GM12872 (cell line): ENCODE measurements at regions not wholly inside any gene's neighbourhood (a gene's known extent, or its start where the extent isn't known, plus 50 kb on each side); places are given as distances from the start of the nearest gene placed in this dataset.

Experiments used
- TF ChIP-seq, protein P1 (sequence below): IDR thresholded peaks from 3 replicates; pipeline ENCODE4 v1.5.1; 2011; ENCODE audit warnings: low read depth, mild to moderate bottlenecking, low read length, moderate library complexity; ENCODE audit not compliant: insufficient read depth

DNA sequence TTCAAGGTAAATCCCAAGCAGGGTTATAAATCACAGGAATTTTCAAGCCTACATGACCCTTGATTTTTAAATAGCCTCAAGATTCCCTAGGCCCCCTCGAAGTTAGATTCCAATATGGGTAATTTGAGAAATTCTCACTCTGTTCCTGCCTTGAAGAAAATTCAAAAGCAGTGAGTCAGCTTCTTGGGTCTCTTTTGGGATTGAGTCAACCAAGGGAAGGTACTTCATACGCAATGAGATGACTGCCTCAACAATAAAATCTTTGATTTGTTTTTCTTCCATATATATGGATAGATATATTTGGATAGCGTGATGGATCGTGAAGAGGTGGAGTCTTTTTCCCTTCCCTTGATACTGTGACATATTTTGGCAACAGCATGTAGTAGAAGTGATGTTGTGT lies 180.4 kb upstream of the ATP2B1 start:
- TF ChIP-seq, protein P1, sequence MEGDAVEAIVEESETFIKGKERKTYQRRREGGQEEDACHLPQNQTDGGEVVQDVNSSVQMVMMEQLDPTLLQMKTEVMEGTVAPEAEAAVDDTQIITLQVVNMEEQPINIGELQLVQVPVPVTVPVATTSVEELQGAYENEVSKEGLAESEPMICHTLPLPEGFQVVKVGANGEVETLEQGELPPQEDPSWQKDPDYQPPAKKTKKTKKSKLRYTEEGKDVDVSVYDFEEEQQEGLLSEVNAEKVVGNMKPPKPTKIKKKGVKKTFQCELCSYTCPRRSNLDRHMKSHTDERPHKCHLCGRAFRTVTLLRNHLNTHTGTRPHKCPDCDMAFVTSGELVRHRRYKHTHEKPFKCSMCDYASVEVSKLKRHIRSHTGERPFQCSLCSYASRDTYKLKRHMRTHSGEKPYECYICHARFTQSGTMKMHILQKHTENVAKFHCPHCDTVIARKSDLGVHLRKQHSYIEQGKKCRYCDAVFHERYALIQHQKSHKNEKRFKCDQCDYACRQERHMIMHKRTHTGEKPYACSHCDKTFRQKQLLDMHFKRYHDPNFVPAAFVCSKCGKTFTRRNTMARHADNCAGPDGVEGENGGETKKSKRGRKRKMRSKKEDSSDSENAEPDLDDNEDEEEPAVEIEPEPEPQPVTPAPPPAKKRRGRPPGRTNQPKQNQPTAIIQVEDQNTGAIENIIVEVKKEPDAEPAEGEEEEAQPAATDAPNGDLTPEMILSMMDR, result no peak

DNA sequence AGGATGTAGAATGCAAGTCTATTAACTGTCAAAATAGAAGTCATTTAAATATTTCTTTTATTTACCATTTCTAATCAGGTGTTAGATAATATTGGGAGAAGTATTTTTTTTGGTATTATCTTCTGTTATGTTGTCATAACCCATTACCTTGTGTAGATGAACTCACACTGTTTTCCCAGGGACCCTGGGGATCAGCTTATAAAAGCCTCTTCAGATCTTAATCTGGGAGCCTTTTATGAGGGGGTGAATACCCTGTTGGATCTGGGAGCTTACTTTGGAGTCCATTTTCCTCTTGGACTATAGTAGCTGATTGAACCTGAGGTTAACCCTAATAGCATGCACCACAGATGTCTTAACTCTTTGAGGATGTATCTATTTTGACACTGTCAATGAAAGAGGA lies 176.3 kb upstream of the ATP2B1 start:
- TF ChIP-seq, protein P1, result no peak

DNA sequence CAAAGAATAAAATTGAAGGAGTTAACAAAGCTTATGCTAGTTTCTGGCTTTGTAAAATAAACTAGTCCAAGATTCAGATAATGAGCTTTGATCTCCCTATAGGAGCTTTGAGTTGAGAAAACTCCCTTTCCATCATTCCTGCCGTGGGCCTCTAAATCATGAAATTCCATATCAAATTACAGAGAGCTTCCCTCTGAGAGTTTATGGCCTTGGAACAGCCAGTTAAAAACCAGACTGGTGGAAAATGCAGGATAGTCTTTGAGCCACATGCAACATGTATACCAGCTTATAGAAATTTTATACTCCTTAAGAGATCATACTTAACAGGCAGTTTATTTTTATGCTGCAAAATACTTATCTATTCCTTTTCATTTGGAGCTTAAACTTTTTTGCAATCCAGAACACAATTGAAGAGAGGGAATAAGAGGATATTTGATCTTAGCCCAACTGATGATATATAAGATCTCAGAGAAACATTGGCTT lies 175.8 kb upstream of the ATP2B1 start:
- TF ChIP-seq, protein P1, result no peak

DNA sequence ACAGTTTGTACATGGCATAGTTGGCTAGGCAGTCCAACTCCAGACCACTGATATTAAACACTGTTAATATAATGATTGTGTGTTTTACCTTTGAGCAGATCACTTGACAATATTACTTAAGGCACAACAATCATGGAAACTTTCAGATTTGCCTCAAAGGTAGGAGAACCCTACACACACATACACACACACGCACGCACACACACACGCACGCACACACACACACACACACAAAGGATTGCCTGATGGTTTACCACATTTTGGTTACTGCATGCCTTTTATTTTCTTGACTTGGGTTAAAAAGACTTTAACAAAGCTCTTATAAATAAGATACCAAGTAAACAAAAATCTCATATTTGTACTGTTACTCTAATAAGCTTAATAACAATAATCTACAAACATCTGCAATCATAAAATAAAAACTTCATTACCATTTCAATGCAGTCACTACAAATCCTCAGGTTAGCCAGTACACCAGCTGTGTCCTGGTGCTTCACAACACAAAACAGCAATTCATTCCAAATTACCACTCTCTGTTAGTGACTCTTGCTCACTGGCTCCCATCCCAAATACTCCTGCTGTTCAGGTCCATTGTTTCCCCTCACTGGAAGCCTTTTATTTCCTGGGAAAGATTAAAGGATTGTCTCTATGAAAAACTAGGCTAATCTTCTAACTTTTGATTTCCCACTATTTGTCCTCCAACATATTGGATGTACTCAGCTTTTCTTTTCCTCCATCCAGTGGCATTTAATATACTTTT lies 175.2 kb upstream of the ATP2B1 start:
- TF ChIP-seq, protein P1, result no peak

DNA sequence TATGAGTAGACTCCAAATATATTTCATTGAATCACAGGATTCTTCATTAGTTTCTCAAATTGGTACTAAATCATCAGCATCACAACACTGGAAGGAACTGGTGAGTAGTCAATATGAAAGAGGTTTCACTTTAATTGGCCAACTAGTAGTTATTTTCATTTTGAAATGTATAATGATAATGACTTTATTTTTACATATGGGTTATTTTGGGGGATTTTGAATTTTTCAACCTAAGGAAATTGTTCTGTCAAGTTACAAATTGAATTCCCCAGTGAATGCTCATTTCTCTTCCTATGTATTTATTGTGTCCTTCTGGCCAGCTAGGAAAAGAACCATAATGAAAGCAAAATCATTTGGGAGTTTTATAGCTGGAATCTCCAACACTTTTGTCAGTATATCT lies 174.2 kb upstream of the ATP2B1 start:
- TF ChIP-seq, protein P1, result no peak

DNA sequence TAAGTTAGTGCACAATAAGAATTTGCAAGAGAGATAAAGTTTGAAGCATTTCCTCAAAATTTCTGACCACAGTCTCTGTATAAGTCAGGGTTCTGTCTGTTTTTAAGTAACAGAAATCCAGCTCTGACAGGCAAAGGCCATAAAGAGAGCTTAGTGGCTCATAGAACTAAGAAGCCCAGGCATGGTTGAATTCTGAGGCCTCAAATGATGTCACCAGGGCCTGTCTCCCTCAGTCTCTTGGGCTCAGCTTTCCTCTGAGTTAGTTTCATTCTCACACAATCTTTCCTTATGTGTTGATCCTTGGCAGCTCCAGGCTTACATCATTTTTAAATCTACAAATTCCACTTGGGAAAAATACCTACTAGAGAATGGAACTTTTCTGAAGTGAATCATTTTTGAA lies 173.4 kb upstream of the ATP2B1 start:
- TF ChIP-seq, protein P1, result no peak

DNA sequence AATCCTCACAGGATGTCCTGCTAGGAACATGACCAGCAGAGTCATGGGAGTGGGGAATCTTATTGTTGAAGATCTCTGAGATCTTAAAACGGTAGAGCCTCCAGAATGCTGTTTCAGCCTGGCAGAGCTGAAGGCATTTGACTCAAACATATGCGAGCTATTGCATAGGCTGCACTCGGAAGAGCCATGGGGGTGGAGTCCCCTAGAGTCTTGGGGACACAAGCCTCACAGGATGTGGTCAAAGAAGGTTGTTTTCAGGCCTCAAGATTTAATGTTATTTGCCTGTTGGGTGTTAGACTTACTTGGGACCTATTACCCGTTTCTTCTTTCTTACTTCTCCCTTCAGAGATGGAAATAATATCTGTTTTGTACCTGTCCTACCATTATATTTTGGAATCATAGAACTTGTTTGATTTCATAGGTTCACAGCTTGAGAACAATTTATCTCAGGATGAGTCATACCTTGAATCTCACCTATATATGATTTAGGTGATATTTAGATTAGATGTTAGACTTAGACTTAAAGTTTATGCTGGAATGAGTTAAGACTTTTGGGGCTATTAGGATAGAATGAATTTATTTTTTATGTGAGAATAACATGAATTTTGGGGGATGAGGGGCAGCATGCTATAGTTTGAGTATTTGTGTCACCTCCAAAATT lies 172.2 kb upstream of the ATP2B1 start:
- TF ChIP-seq, protein P1, result no peak
